Activated CD4-positive, alpha-beta T cell treated with anti-CD3 and anti-CD28 coated beads, Interleukin-2, amount 10 ng/mL, durations not matched to agents 7 days and 5 days (primary cell): ENCODE measurements at regions not wholly inside any gene's neighbourhood (a gene's known extent, or its start where the extent isn't known, plus 50 kb on each side); places are given as distances from the start of the nearest gene placed in this dataset.

Source experiments
- CTCF ChIA-PET: fragments of 350-600 bp; sonication (Branson Sonifier 250); formaldehyde crosslinking; loops from one replicate; lab custom pipeline; 2021; ENCODE audit warnings: antibody characterized with exemption; lab: Charles Lee
- POLR2A ChIA-PET: fragments of 350-600 bp; sonication (Branson Sonifier 250); formaldehyde crosslinking; loops from one replicate; lab custom pipeline; 2021; ENCODE audit warnings: antibody characterized with exemption; lab: Charles Lee
- DNase-seq: peaks from one replicate; pipeline ENCODE4 v3.0.0-alpha.2; 2020
- H3K27ac Mint-ChIP-seq: one replicate; pipeline ENCODE4 v1.8.0; 2021; ENCODE audit warnings: mild to moderate bottlenecking, moderate library complexity, mixed read lengths
- H3K27me3 Mint-ChIP-seq: one replicate; pipeline ENCODE4 v1.8.0; 2021; ENCODE audit warnings: mixed read lengths
- H3K36me3 Mint-ChIP-seq: one replicate; pipeline ENCODE4 v1.8.0; 2021; ENCODE audit warnings: low read depth, mixed read lengths
- H3K4me1 Mint-ChIP-seq: one replicate; pipeline ENCODE4 v1.8.0; 2021; ENCODE audit warnings: mixed read lengths
- H3K4me3 Mint-ChIP-seq: one replicate; pipeline ENCODE4 v1.8.0; 2021; ENCODE audit warnings: mild to moderate bottlenecking, moderate library complexity, mixed read lengths
- H3K9me3 Mint-ChIP-seq: one replicate; pipeline ENCODE4 v1.8.0; 2021; ENCODE audit warnings: mixed read lengths

GRCh38 chr2:217261452-217261851, 401.6 kb upstream of the TNP1 start:
- POLR2A ChIA-PET = no interaction called here
- no peaks in the 10 kb centered on the region for H3K36me3 Mint-ChIP-seq
- H3K4me1 Mint-ChIP-seq = no peaks in the 10 kb centered on the region
- no peak overlapping the region for H3K27ac Mint-ChIP-seq
- H3K27me3 Mint-ChIP-seq = peaks cover 11% of the 10 kb centered on the region
- no peak for DNase-seq
- CTCF ChIA-PET = no interaction called here
- H3K4me3 Mint-ChIP-seq = no peak overlapping the region
- H3K9me3 Mint-ChIP-seq = no peaks in the 10 kb centered on the region

GRCh38 chr2:217260441-217261115, 400.7 kb upstream of the TNP1 start:
- Mint-ChIP-seq H3K27ac (no peak overlapping the region), H3K9me3 (no peaks in the 10 kb centered on the region), H3K27me3 (peaks cover 5% of the 10 kb centered on the region), H3K4me3 (no peak overlapping the region), H3K36me3 (no peaks in the 10 kb centered on the region), H3K4me1 (no peaks in the 10 kb centered on the region)
- POLR2A ChIA-PET = no interaction called here
- CTCF ChIA-PET = no interaction called here
- DNase-seq = no peak

GRCh38 chr2:217258170-217258569, 398.3 kb upstream of the TNP1 start:
- H3K27ac Mint-ChIP-seq = no peak overlapping the region
- no peaks in the 10 kb centered on the region for H3K9me3 Mint-ChIP-seq
- H3K4me1 Mint-ChIP-seq = no peaks in the 10 kb centered on the region
- DNase-seq = no peak
- no peak overlapping the region for H3K4me3 Mint-ChIP-seq
- H3K36me3 Mint-ChIP-seq = no peaks in the 10 kb centered on the region
- CTCF ChIA-PET = no interaction called here
- POLR2A ChIA-PET = no interaction called here
- H3K27me3 Mint-ChIP-seq = peaks cover 14% of the 10 kb centered on the region

GRCh38 chr2:217256251-217256650, 396.4 kb upstream of the TNP1 start:
- Mint-ChIP-seq H3K27ac (no peak overlapping the region), H3K27me3 (peaks cover 18% of the 10 kb centered on the region), H3K4me1 (no peaks in the 10 kb centered on the region)

GRCh38 chr2:217254111-217254510, 394.2 kb upstream of the TNP1 start:
- ChIA-PET POLR2A (no interaction called here), CTCF (no interaction called here)
- Mint-ChIP-seq H3K36me3 (no peaks in the 10 kb centered on the region), H3K27me3 (peaks cover 15% of the 10 kb centered on the region), H3K27ac (no peak overlapping the region), H3K4me3 (no peak overlapping the region), H3K4me1 (no peaks in the 10 kb centered on the region), H3K9me3 (no peaks in the 10 kb centered on the region)
- DNase-seq = no peak

More at GRCh38 chr2:217256251-217256650, 396.4 kb upstream of the TNP1 start:
- Mint-ChIP-seq H3K36me3 (no peaks in the 10 kb centered on the region), H3K4me3 (no peak overlapping the region), H3K9me3 (no peaks in the 10 kb centered on the region)
- ChIA-PET POLR2A (no interaction called here), CTCF (no interaction called here)
- DNase-seq = no peak

GRCh38 chr2:217252181-217252580, 392.3 kb upstream of the TNP1 start:
- Mint-ChIP-seq H3K4me3 (no peak overlapping the region), H3K36me3 (no peaks in the 10 kb centered on the region), H3K9me3 (no peaks in the 10 kb centered on the region), H3K27me3 (peaks cover 14% of the 10 kb centered on the region), H3K27ac (no peak overlapping the region), H3K4me1 (no peaks in the 10 kb centered on the region)
- DNase-seq = no peak
- CTCF ChIA-PET = no interaction called here
- POLR2A ChIA-PET = no interaction called here

- CTCF ChIA-PET = no interaction called here
- H3K9me3 Mint-ChIP-seq = no peaks in the 10 kb centered on the region
Measured at GRCh38 chr2:217250013-217250524, 390.2 kb upstream of the TNP1 start.

GRCh38 chr2:217249121-217250012, 389.5 kb upstream of the TNP1 start:
- H3K4me1 Mint-ChIP-seq = peaks cover 2% of the 10 kb centered on the region
- no peak overlapping the region for H3K4me3 Mint-ChIP-seq
- H3K36me3 Mint-ChIP-seq = no peaks in the 10 kb centered on the region
- DNase-seq = no peak
- POLR2A ChIA-PET = interaction anchor here (0.6 kb wide), 1 partner anchor 347 kb away, joined by 4 read pairs; no protein-coding TSS in a partner anchor
- CTCF ChIA-PET = no interaction called here
- peaks cover 14% of the 10 kb centered on the region for H3K27me3 Mint-ChIP-seq
- H3K27ac Mint-ChIP-seq = no peak overlapping the region
- H3K9me3 Mint-ChIP-seq = no peaks in the 10 kb centered on the region

More at GRCh38 chr2:217250013-217250524, 390.2 kb upstream of the TNP1 start:
- Mint-ChIP-seq H3K36me3 (no peaks in the 10 kb centered on the region), H3K4me3 (no peak overlapping the region), H3K4me1 (peaks cover 2% of the 10 kb centered on the region), H3K27ac (no peak overlapping the region), H3K27me3 (peaks cover 14% of the 10 kb centered on the region)
- no peak for DNase-seq
- POLR2A ChIA-PET = interaction anchor here (0.6 kb wide), 1 partner anchor 348 kb away, joined by 4 read pairs; no protein-coding TSS in a partner anchor

GRCh38 chr2:217248312-217248935, 388.6 kb upstream of the TNP1 start:
- H3K9me3 Mint-ChIP-seq = no peaks in the 10 kb centered on the region
- CTCF ChIA-PET = no interaction called here
- H3K27ac Mint-ChIP-seq = no peak overlapping the region
- H3K27me3 Mint-ChIP-seq = peaks cover 13% of the 10 kb centered on the region
- H3K36me3 Mint-ChIP-seq = no peaks in the 10 kb centered on the region
- DNase-seq = no peak
- H3K4me3 Mint-ChIP-seq = no peak overlapping the region
- POLR2A ChIA-PET = no interaction called here
- peaks cover 2% of the 10 kb centered on the region for H3K4me1 Mint-ChIP-seq

GRCh38 chr2:217247476-217247875, 387.6 kb upstream of the TNP1 start:
- H3K27ac Mint-ChIP-seq = no peak overlapping the region
- no peak overlapping the region for H3K4me3 Mint-ChIP-seq
- POLR2A ChIA-PET = no interaction called here
- H3K4me1 Mint-ChIP-seq = peaks cover 2% of the 10 kb centered on the region
- CTCF ChIA-PET = no interaction called here
- H3K9me3 Mint-ChIP-seq = no peaks in the 10 kb centered on the region
- H3K36me3 Mint-ChIP-seq = no peaks in the 10 kb centered on the region
- H3K27me3 Mint-ChIP-seq = peaks cover 8% of the 10 kb centered on the region
- no peak for DNase-seq

GRCh38 chr2:217246108-217246507, 386.2 kb upstream of the TNP1 start:
- H3K27ac Mint-ChIP-seq = no peak overlapping the region
- H3K9me3 Mint-ChIP-seq = no peaks in the 10 kb centered on the region
- POLR2A ChIA-PET = no interaction called here
- DNase-seq = no peak
- no peak overlapping the region for H3K4me3 Mint-ChIP-seq
- peaks cover 2% of the 10 kb centered on the region for H3K4me1 Mint-ChIP-seq
- CTCF ChIA-PET = no interaction called here
- no peaks in the 10 kb centered on the region for H3K36me3 Mint-ChIP-seq
- peaks cover 7% of the 10 kb centered on the region for H3K27me3 Mint-ChIP-seq

GRCh38 chr2:217244815-217245214, 385.0 kb upstream of the TNP1 start:
- Mint-ChIP-seq H3K4me1 (peaks cover 2% of the 10 kb centered on the region), H3K9me3 (no peaks in the 10 kb centered on the region), H3K36me3 (no peaks in the 10 kb centered on the region), H3K27me3 (peaks cover 10% of the 10 kb centered on the region), H3K27ac (no peak overlapping the region), H3K4me3 (no peak overlapping the region)
- ChIA-PET CTCF (no interaction called here), POLR2A (no interaction called here)
- DNase-seq = no peak

GRCh38 chr2:217242947-217243346, 383.1 kb upstream of the TNP1 start:
- Mint-ChIP-seq H3K9me3 (no peaks in the 10 kb centered on the region), H3K27ac (no peak overlapping the region), H3K36me3 (no peaks in the 10 kb centered on the region), H3K4me3 (no peak overlapping the region), H3K4me1 (peaks cover 2% of the 10 kb centered on the region), H3K27me3 (peaks cover 13% of the 10 kb centered on the region)
- ChIA-PET POLR2A (no interaction called here), CTCF (no interaction called here)
- no peak for DNase-seq
